ENCODE measurements at regions not wholly inside any gene's neighbourhood (a gene's known extent, or its start where the extent isn't known, plus 50 kb on each side); places are given as distances from the start of the nearest gene placed in this dataset.

DNA sequence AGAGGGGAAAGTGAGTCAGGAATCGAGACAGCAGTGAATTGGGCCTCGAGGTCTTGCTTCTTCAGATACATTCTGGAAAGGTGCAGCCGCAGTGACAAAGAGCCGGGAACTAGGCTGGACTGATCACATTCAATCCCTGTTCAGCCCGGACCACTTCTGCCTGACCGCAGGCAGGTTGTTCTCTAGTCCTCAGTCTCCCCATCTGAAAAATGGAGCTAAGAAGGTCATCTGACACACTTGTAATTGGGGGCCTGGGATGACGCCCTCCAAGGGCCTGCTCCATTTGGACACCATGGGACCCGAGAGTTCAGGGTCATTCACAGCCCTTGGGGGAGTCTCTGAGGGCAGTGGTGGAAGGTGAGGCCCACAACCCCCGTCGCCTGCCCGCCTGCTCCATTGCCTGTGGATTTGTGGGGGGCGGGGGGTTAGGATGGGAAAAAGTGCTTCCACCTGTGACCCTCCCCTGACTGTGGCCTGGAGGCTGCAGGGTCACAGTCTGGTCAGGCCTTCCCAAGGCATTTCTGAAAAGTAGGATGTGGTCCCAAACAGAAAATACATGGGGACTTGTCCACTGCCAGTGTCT lies 87.9 kb upstream of the CSF3R start:
- Mint-ChIP-seq H3K4me3 (ENCODE audit: low read depth) (no peak overlapping the region), H3K4me1 (ENCODE audit: low read depth) (no peaks in the 10 kb centered on the region), H3K36me3 (ENCODE audit: low read depth) (no peaks in the 10 kb centered on the region), H3K9me3 (no peaks in the 10 kb centered on the region), H3K27ac (no peak overlapping the region), H3K27me3 (ENCODE audit: low read depth) (peaks cover 2% of the 10 kb centered on the region)
- no peak for DNase-seq (ENCODE audit: low spot score)
- intact Hi-C loops (cut with micrococcal nuclease), result no loop called here

DNA sequence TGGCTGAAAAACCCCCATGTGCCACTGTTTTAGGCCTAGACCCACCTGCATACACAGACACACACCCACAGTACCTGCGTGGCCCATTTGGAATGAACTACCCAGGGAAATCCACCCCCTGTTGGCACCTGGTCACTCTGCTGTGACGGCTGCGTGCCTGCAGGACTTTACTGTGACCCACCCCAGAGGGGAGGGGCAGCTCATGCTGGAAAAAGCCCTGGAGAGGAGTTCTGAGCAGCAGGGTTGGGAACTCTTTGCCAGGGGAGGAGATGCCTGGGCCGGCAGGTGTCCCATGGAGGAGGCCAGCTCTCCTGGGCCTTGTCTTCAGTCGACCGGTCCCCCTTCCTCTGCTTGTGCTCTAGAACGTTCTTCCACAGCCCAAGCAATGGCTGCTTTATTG lies 87.3 kb upstream of the CSF3R start:
- Mint-ChIP-seq H3K36me3 (ENCODE audit: low read depth) (no peaks in the 10 kb centered on the region), H3K4me1 (ENCODE audit: low read depth) (no peaks in the 10 kb centered on the region), H3K27ac (no peak overlapping the region), H3K4me3 (ENCODE audit: low read depth) (no peak overlapping the region), H3K9me3 (no peaks in the 10 kb centered on the region), H3K27me3 (ENCODE audit: low read depth) (peaks cover 2% of the 10 kb centered on the region)
- DNase-seq (ENCODE audit: low spot score), result no peak
- intact Hi-C loops (cut with micrococcal nuclease), result no loop called here

DNA sequence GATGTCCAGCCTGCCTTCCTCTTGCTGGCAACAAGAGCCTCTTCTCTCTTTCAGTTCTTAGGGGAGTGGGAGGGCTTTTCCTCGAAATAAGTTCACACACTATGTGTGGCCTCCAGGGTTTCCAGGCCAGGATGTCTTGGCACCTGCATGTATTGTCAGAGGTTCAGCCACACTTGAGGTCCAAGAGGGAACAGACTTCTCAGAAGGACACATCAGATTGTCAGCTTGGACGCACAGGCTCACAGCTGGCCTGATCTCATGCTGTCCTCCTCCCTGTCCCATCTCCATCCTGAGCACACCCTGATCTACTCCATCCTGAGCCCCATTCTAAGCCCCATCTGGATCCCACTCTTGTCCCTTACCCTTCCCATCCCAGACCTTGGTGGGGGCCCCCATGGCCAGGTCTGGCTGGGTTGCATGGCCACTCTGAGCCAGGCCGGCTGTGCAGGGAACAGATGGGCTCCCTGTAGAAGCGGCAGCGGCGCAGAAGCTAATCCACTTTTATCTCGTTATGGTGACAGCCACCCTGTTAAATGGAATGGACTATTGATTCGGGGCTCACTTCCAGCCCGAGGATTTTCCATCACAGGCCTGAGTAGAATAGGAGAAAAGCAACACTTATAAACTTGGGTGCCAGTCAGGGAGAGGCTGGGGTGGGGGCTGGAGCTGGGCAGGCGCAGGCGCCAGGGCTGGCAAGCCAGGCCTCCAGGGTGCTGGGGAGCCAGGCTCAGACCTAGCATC lies 85.1 kb upstream of the CSF3R start:
- intact Hi-C loops (cut with micrococcal nuclease), result no loop called here
- H3K4me3 Mint-ChIP-seq (ENCODE audit: low read depth), result no peak overlapping the region
- DNase-seq (ENCODE audit: low spot score), result no peak
- no peaks in the 10 kb centered on the region for H3K9me3 Mint-ChIP-seq
- no peak overlapping the region for H3K27ac Mint-ChIP-seq
- H3K36me3 Mint-ChIP-seq (ENCODE audit: low read depth), result no peaks in the 10 kb centered on the region
- no peaks in the 10 kb centered on the region for H3K27me3 Mint-ChIP-seq (ENCODE audit: low read depth)
- no peaks in the 10 kb centered on the region for H3K4me1 Mint-ChIP-seq (ENCODE audit: low read depth)

DNA sequence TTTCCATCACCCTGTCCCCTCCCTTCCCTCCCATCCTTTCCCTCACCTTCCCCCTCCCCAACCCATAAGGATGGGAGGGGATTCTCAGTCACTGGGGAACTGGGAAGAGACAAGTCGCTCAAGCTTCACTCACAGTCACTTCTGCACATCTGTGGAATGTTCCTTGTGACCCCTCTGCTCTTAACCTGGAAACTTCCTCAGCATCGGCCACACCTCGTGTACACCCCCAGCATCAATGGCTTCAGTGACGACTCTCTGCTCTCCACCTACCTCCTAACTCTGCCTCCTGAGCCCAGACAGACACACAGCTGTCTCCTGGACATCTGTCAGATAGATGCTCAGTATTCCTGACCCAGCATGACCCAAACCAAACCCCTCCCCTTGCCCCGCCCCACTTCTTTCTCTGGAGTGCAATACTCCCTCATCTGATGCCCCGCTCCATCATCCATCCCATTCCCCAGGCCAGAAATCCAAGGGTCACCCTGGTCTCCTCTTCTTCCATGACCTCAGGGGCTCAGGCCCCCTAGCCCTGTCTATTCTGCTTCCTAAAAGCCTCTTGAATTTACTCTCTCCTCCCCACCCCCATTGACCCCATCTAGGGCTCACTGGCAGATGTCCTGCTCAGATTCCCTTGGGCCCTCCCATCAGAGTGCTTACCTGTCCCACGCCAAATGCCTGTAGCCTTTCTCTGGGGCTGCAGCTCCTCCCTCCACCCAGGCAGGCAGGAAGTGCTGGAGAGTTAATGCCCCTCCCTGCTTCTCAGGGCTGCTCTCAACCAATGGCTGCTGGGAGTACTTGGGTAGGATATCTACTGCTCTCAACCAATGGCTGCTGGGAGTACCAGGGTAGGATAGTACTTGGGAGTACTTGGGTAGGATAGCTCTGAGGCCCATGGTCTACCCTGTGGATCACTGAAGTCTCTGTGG lies 83.1 kb upstream of the CSF3R start:
- Mint-ChIP-seq H3K36me3 (ENCODE audit: low read depth) (no peaks in the 10 kb centered on the region), H3K27me3 (ENCODE audit: low read depth) (no peaks in the 10 kb centered on the region), H3K4me1 (ENCODE audit: low read depth) (no peaks in the 10 kb centered on the region), H3K27ac (no peak overlapping the region), H3K4me3 (ENCODE audit: low read depth) (no peak overlapping the region), H3K9me3 (no peaks in the 10 kb centered on the region)
- intact Hi-C loops (cut with micrococcal nuclease), result no loop called here
- no peak for DNase-seq (ENCODE audit: low spot score)

DNA sequence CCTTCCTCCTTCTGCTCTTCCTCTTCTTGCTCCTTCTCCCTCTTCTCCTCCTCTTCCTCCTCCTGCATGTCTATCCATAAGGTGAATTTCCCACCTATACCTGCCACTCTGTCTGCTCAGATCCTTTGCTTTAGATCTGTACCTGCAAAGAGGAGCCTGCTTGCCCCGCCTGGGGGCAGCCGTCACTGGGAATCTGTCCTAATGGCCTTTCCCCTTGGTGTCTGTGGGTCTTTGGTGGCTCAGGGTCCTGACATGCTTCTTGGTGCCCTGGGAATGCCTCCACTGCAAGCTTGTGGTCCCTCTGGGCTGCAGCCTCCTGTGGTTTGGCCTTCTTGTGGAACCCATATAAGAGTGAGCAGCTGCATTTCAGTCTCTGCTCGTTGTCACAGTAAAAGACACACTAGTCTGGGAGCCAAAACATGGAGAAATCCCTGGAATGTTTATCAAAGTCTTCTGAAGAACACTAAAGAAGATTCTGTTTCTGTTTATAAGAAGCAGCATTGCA lies 79.5 kb upstream of the CSF3R start:
- no peak for DNase-seq (ENCODE audit: low spot score)
- intact Hi-C loops (cut with micrococcal nuclease), result no loop called here
- Mint-ChIP-seq H3K4me3 (ENCODE audit: low read depth) (no peak overlapping the region), H3K9me3 (no peaks in the 10 kb centered on the region), H3K27me3 (ENCODE audit: low read depth) (no peaks in the 10 kb centered on the region), H3K27ac (no peak overlapping the region), H3K36me3 (ENCODE audit: low read depth) (no peaks in the 10 kb centered on the region), H3K4me1 (ENCODE audit: low read depth) (no peaks in the 10 kb centered on the region)

DNA sequence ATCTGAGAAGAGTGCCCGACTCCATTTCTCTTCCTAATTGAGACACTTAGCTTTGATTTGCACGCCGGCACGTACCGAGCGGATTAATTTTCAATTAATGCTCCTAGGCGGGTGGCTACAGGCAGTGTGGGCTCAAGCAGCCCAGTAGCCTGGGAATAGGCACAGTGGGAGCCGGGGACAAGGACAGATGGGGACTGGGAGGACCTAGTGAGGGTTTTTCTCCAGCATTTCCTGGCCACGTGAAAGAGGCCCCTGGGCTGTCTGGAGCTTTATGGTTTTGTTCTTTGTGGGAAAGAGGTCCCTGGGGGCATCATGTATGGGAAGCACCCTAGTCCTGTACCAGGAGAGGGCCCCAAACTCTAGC lies 78.6 kb upstream of the CSF3R start:
- H3K4me3 Mint-ChIP-seq (ENCODE audit: low read depth), result no peak overlapping the region
- H3K36me3 Mint-ChIP-seq (ENCODE audit: low read depth), result no peaks in the 10 kb centered on the region
- intact Hi-C loops (cut with micrococcal nuclease), result no loop called here
- H3K27me3 Mint-ChIP-seq (ENCODE audit: low read depth), result no peaks in the 10 kb centered on the region
- H3K4me1 Mint-ChIP-seq (ENCODE audit: low read depth), result no peaks in the 10 kb centered on the region
- no peak for DNase-seq (ENCODE audit: low spot score)
- no peak overlapping the region for H3K27ac Mint-ChIP-seq
- no peaks in the 10 kb centered on the region for H3K9me3 Mint-ChIP-seq

DNA sequence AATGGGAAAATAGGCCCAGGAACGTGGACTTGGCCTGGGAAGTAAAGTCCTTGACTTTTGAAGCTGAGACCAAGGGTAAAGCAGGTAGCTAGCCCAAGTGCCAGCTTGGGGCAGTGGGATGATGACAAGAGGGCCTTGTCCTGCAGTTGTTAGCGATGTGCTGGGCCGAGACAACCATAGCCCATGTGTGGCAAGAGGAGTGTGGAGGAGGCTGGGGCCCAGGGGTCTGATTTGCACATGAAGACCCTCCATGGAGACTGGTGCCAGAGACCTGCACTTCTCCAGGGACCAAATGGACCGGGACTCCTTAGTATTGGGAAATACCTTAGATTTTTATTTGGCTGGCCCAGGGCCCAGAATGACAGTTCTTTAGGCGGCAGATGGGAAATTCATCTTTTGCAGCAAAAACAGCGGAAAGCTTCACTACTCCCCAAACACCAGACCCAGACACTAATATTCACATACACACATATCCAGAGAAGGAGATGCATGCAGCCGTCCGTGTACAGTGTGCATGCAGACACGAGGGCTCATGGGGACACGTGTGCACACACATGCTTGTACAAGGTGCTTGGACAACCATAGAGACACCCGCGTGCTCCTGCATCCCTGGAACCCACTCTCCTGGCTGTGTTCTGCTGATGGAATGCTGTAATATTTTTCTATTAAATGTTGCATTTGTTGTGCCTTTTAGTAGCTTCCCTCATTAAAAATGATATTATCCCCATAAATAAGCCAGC lies 78.1 kb upstream of the CSF3R start:
- H3K27ac Mint-ChIP-seq, result no peak overlapping the region
- H3K4me1 Mint-ChIP-seq (ENCODE audit: low read depth), result no peaks in the 10 kb centered on the region
- H3K4me3 Mint-ChIP-seq (ENCODE audit: low read depth), result no peak overlapping the region
- no peaks in the 10 kb centered on the region for H3K9me3 Mint-ChIP-seq
- H3K36me3 Mint-ChIP-seq (ENCODE audit: low read depth), result no peaks in the 10 kb centered on the region
- intact Hi-C loops (cut with micrococcal nuclease), result no loop called here
- no peaks in the 10 kb centered on the region for H3K27me3 Mint-ChIP-seq (ENCODE audit: low read depth)
- no peak for DNase-seq (ENCODE audit: low spot score)

DNA sequence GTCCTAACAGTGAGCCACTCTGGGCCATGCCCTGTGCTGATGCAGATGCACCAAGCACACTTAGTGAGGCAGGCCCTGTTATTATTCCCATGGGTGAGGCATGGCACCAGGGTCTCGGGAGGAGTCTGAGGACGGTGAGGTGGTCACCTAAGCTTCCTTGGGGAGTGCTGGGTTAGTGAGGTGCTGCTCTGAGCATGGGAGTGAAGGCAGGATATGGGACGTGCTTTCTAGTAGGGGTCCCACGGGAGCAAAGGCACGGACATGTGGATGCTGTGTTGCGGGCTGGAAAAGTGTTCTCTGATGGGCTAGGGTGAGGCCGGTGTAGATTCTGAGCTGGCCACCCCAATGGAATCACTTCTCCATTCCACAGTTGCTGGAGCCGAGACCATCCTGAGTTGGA lies 77.5 kb upstream of the CSF3R start:
- Mint-ChIP-seq H3K36me3 (ENCODE audit: low read depth) (no peaks in the 10 kb centered on the region), H3K27me3 (ENCODE audit: low read depth) (no peaks in the 10 kb centered on the region), H3K4me3 (ENCODE audit: low read depth) (no peak overlapping the region), H3K4me1 (ENCODE audit: low read depth) (no peaks in the 10 kb centered on the region), H3K27ac (no peak overlapping the region), H3K9me3 (no peaks in the 10 kb centered on the region)
- intact Hi-C loops (cut with micrococcal nuclease), result no loop called here
- DNase-seq (ENCODE audit: low spot score), result no peak

DNA sequence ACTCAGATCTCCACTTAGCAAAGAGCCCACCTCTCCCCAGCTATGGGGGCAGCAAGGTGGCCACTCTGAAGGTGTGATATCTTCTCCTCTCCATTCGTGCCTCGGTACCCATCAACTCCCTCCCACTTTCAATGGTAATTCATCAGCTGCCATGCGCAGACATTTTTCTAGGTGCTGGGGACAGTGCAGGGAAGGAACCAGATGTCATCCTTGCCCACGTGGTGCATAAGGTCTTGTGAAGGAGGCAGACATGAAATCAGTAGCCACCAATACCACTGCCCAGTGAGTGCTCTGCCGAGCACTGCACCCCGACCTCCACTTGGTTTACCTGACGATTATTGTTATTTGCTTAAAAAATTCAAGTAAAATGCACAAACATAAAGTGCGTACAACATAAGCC lies 76.3 kb upstream of the CSF3R start:
- H3K4me1 Mint-ChIP-seq (ENCODE audit: low read depth), result no peaks in the 10 kb centered on the region
- H3K4me3 Mint-ChIP-seq (ENCODE audit: low read depth), result no peak overlapping the region
- intact Hi-C loops (cut with micrococcal nuclease), result no loop called here
- DNase-seq (ENCODE audit: low spot score), result no peak
- H3K9me3 Mint-ChIP-seq, result no peaks in the 10 kb centered on the region
- H3K27me3 Mint-ChIP-seq (ENCODE audit: low read depth), result no peaks in the 10 kb centered on the region
- H3K36me3 Mint-ChIP-seq (ENCODE audit: low read depth), result no peaks in the 10 kb centered on the region
- H3K27ac Mint-ChIP-seq, result no peak overlapping the region

DNA sequence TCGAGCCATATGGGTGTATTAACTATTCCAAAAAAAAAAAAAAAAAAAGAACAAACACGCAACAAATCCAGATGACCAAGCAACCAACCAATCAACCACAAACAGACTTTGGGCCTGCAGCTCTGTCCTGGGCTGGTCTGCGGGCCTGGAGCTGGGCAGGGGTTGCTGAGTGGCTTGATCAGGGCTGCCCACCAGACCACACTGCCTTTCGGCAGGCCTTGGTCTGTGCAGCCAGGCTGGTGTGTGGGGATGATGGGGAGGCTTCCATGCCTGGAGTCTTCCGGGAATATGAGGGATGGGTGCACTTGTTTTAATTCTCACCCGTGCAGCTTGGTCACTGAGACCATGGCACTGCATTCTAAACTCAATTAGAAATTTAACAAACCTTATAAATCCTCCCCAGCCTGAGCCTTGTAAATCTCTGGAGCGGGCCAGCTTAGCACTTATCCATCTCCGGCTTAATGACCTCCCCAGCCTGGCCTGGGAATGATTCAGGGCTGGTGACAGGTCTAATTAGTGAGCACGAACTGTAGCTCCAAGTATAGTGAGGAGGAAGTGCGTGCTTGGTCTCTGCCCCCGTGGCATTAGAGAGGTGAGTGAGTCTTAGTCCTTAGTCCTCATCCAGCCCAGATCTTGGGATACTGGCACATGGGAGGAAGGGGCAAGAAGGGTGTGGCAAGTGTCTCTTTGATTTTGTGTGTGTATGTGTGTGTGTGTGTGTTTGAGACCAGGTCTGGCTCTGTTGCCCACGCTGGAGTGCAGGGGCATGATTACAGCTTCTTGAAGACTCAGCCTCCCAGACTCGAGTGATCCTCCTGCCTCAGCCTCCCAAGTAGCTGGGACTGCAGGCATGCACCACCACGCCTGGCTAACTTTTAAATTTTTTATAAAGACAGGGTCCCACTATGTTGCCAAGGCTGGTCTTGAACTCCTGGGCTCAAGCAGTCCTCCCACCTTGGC lies 74.6 kb upstream of the CSF3R start:
- Mint-ChIP-seq H3K9me3 (no peaks in the 10 kb centered on the region), H3K36me3 (ENCODE audit: low read depth) (no peaks in the 10 kb centered on the region), H3K4me3 (ENCODE audit: low read depth) (no peak overlapping the region), H3K27me3 (ENCODE audit: low read depth) (peaks cover 15% of the 10 kb centered on the region), H3K27ac (no peak overlapping the region), H3K4me1 (ENCODE audit: low read depth) (no peaks in the 10 kb centered on the region)
- DNase-seq (ENCODE audit: low spot score), result no peak
- intact Hi-C loops (cut with micrococcal nuclease), result no loop called here

DNA sequence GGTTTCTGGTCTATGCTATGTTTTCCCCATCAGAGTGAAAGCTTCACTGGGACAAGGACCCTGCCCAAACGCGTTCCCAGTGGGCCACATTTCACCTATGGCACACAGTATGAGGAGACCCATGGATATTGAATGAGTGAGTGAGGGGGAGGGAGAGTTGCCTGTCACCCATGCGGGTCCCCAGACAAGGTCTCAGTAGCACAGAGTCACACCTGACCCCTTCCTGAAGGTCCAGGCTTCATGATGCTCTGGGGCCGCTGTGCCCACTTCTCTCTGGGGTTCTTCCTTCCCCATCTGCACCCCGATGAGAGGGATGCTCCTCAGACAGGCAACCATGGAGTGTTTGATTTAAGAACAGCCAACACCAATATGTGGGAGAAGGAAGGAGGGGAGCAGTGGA lies 72.3 kb upstream of the CSF3R start:
- no peaks in the 10 kb centered on the region for H3K36me3 Mint-ChIP-seq (ENCODE audit: low read depth)
- H3K4me3 Mint-ChIP-seq (ENCODE audit: low read depth), result no peak overlapping the region
- no peaks in the 10 kb centered on the region for H3K9me3 Mint-ChIP-seq
- H3K27me3 Mint-ChIP-seq (ENCODE audit: low read depth), result peaks cover 24% of the 10 kb centered on the region
- no peak for DNase-seq (ENCODE audit: low spot score)
- no peak overlapping the region for H3K27ac Mint-ChIP-seq
- intact Hi-C loops (cut with micrococcal nuclease), result no loop called here
- no peaks in the 10 kb centered on the region for H3K4me1 Mint-ChIP-seq (ENCODE audit: low read depth)

DNA sequence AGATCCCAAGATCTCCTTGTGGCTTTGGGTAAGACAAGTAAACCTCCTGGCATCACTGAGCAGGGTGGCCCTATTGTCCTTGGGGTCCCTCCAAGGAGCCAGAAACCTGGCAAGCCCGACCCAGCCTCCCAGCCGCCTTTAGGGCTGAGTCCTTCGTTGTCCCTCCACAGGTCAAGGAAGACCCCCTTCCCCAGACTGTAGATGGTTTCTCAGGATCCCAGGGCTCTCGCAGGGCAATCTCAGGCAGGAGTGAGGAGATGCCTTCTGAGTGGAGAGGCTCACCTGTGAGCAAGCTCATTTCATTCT lies 71.6 kb upstream of the CSF3R start:
- no peak overlapping the region for H3K27ac Mint-ChIP-seq
- H3K36me3 Mint-ChIP-seq (ENCODE audit: low read depth), result no peaks in the 10 kb centered on the region
- H3K4me1 Mint-ChIP-seq (ENCODE audit: low read depth), result no peaks in the 10 kb centered on the region
- DNase-seq (ENCODE audit: low spot score), result no peak
- H3K9me3 Mint-ChIP-seq, result no peaks in the 10 kb centered on the region
- no peak overlapping the region for H3K4me3 Mint-ChIP-seq (ENCODE audit: low read depth)
- peaks cover 27% of the 10 kb centered on the region for H3K27me3 Mint-ChIP-seq (ENCODE audit: low read depth)
- intact Hi-C loops (cut with micrococcal nuclease), result no loop called here

Measured in activated T-helper 2 cell treated with anti-CD3 and anti-CD28 coated beads, Interferon-gamma antibody, Interleukin-2, Interleukin-4, amounts not matched to agents 10 μg/mL and 5 μg/mL and 100 μg/mL, durations not matched to agents 14 hours and 24 hours and 36 hours (primary cell).